HepG2 (cell line): ENCODE measurements at regions not wholly inside any gene's neighbourhood (a gene's known extent, or its start where the extent isn't known, plus 50 kb on each side); places are given as distances from the start of the nearest gene placed in this dataset.

Experiments
- ATAC-seq: fragments of 200-7000 bp; cut with Tn5 transposase; 3 replicates; pipeline ENCODE4 v1.9.1; 2020; ENCODE audit warnings: mild to moderate bottlenecking, moderate library complexity
- BruUV-seq: library from RNA; stranded (reverse); fragments of 400-500 nt; replicated peaks from 2 replicates; lab custom pipeline; 2021; lab: Mats Ljungman, UMichigan
- CTCF ChIA-PET: fragments of 300-600 bp; formaldehyde crosslinking; extraction: SDS; loops from one replicate; lab custom pipeline; 2021; ENCODE audit warnings: low total read pairs, inconsistent platforms, low intra/inter-chr PET ratio; lab: Yijun Ruan, JAX
- POLR2A ChIA-PET: fragments of 350-600 bp; sonication (Branson Sonifier 250); formaldehyde crosslinking; loops from one replicate; lab custom pipeline; 2020; ENCODE audit warnings: antibody characterized with exemption, inconsistent platforms; lab: Yijun Ruan, JAX
- DNase-seq: peaks from one replicate; pipeline ENCODE4 v3.0.0-alpha.2; 2015; ENCODE audit warnings: low spot score
- FAIRE-seq: peaks from 3 replicates; lab custom pipeline; 2011; peaks lifted over from hg19 to GRCh38; lab: Jason Lieb, UNC
- H2AFZ ChIP-seq: one replicate; pipeline ENCODE4 v1.6.1; 2011; ENCODE audit warnings: low read length, inconsistent platforms
- H3K27ac ChIP-seq: fragments of 300-600 bp; 3 replicates; pipeline ENCODE4 v1.8.0; 2011; ENCODE audit warnings: mixed run types, mild to moderate bottlenecking, mixed read lengths, low read length, inconsistent platforms; ENCODE audit not compliant: insufficient read depth; ENCODE audit errors: extremely low read length
- H3K27me3 ChIP-seq, 2 experiments: fragments of 200-600 bp in 1 of 2; 2 replicates in 1 of 2; 3 replicates in 1 of 2; pipeline versions ENCODE4 v1.6.0 to v1.8.0; 2011; ENCODE audit warnings: low read length in 2 of 2, mild to moderate bottlenecking in 2 of 2, moderate library complexity in 2 of 2, inconsistent platforms in 1 of 2; ENCODE audit not compliant: insufficient read depth in 2 of 2, control insufficient read depth in 1 of 2
- H3K36me3 ChIP-seq, 2 experiments: fragments of 200-600 bp in 1 of 2; replicated peaks in 1 of 2; 2 replicates in 1 of 2; 3 replicates in 1 of 2; pipeline versions ENCODE4 v1.5.1 to v1.8.0; 2011; ENCODE audit warnings: low read length in 2 of 2, inconsistent platforms in 1 of 2; ENCODE audit not compliant: insufficient read depth in 2 of 2, control insufficient read depth in 1 of 2
- H3K4me1 ChIP-seq: 2 replicates; pipeline ENCODE4 v1.5.1; 2012; ENCODE audit warnings: low read length, inconsistent platforms; ENCODE audit not compliant: insufficient read depth
- H3K4me2 ChIP-seq: 2 replicates; pipeline ENCODE4 v1.6.0; 2011; ENCODE audit warnings: low read depth, low read length, inconsistent platforms
- H3K4me3 ChIP-seq, 3 experiments: fragments of 200-600 bp in 1 of 3; sonication (generic), shearing (Covaris generic) in 1 of 3; replicated peaks in 1 of 3; 2 replicates each; pipeline ENCODE4 v1.5.1; 2011 to 2016; ENCODE audit warnings: low read length in 3 of 3, inconsistent platforms in 2 of 3, low read depth in 2 of 3, mild to moderate bottlenecking in 2 of 3, control low read depth in 1 of 3, mixed read lengths in 1 of 3; ENCODE audit not compliant: insufficient read depth in 1 of 3
- H3K79me2 ChIP-seq: one replicate; pipeline ENCODE4 v1.6.1; 2011; ENCODE audit warnings: low read length, inconsistent platforms; ENCODE audit not compliant: insufficient read depth
- H3K9ac ChIP-seq: 2 replicates; pipeline ENCODE4 v1.6.0; 2011; ENCODE audit warnings: mild to moderate bottlenecking, low read depth, low read length, inconsistent platforms; ENCODE audit not compliant: insufficient read depth
- H3K9me3 ChIP-seq: 2 replicates; pipeline ENCODE4 v1.5.1; 2012; ENCODE audit warnings: mild to moderate bottlenecking, low read length
- H4K20me1 ChIP-seq: 2 replicates; pipeline ENCODE4 v1.6.0; 2011; ENCODE audit warnings: inconsistent platforms, mild to moderate bottlenecking, low read length, moderate library complexity; ENCODE audit not compliant: insufficient read depth
- AGO2 ChIP-seq: fragments of 200-400 bp; formaldehyde crosslinking; optimal IDR thresholded peaks from 2 replicates; pipeline ENCODE3; 2017; ENCODE audit warnings: mild to moderate bottlenecking, low read depth, low read length, moderate library complexity
- ATF1 ChIP-seq: IDR thresholded peaks from 2 replicates; pipeline ENCODE4 v1.6.1; 2016; ENCODE audit warnings: mild to moderate bottlenecking, control low read depth
- CBX1 ChIP-seq: IDR thresholded peaks from one replicate; pipeline ENCODE4 v1.6.1; 2016; ENCODE audit warnings: antibody characterized with exemption, low read depth
- ETV5 ChIP-seq: IDR thresholded peaks from 2 replicates; pipeline ENCODE4 v1.6.1; 2018; ENCODE audit warnings: missing biosample characterization, missing genetic modification reagents, inconsistent platforms, borderline replicate concordance
- FOXM1 ChIP-seq: sonication (generic); formaldehyde crosslinking; IDR thresholded peaks from 2 replicates; pipeline ENCODE4 v1.5.0; 2020; ENCODE audit warnings: missing genetic modification reagents
- MEIS1 ChIP-seq: sonication (generic); formaldehyde crosslinking; IDR thresholded peaks from 2 replicates; pipeline ENCODE4 v1.9.0; 2021; ENCODE audit warnings: mild to moderate bottlenecking, missing genetic modification reagents, moderate library complexity, borderline replicate concordance
- MTA3 ChIP-seq: sonication (generic); formaldehyde crosslinking; IDR thresholded peaks from 2 replicates; pipeline ENCODE4 v1.4.0; 2020; ENCODE audit warnings: missing genetic modification reagents
- MYC ChIP-seq: sonication (generic); formaldehyde crosslinking; IDR thresholded peaks from 2 replicates; pipeline ENCODE4 v1.9.0; 2021; ENCODE audit warnings: missing genetic modification reagents, borderline replicate concordance
- NFE2L1 ChIP-seq: sonication (generic); formaldehyde crosslinking; IDR thresholded peaks from 2 replicates; pipeline ENCODE4 v1.4.0; 2020; ENCODE audit warnings: missing genetic modification reagents, mild to moderate bottlenecking, borderline replicate concordance
- NR2C2 ChIP-seq: sonication (generic); formaldehyde crosslinking; IDR thresholded peaks from 2 replicates; pipeline ENCODE4 v1.4.0; 2020; ENCODE audit warnings: missing genetic modification reagents, mild to moderate bottlenecking, moderate library complexity, borderline replicate concordance
- TARDBP ChIP-seq: sonication (generic); formaldehyde crosslinking; IDR thresholded peaks from 2 replicates; pipeline ENCODE4 v1.8.0; 2022; ENCODE audit warnings: mild to moderate bottlenecking, missing genetic modification reagents
- ZBTB34 ChIP-seq: sonication (generic); formaldehyde crosslinking; IDR thresholded peaks from 2 replicates; pipeline ENCODE4 v1.8.0; 2022; ENCODE audit warnings: mild to moderate bottlenecking, missing genetic modification reagents
- ZFYVE20 ChIP-seq: sonication (generic); formaldehyde crosslinking; IDR thresholded peaks from 2 replicates; pipeline ENCODE4 v1.8.0; 2023; ENCODE audit warnings: low read depth, mild to moderate bottlenecking, moderate library complexity, missing genetic modification reagents, borderline replicate concordance
- ZNF180 ChIP-seq: sonication (generic); formaldehyde crosslinking; IDR thresholded peaks from 2 replicates; pipeline ENCODE4 v1.4.0; 2020; ENCODE audit warnings: low read depth, missing genetic modification reagents, borderline replicate concordance
- ZNF598 ChIP-seq: sonication (generic); formaldehyde crosslinking; IDR thresholded peaks from 2 replicates; pipeline ENCODE4 v1.5.1; 2020; ENCODE audit warnings: mild to moderate bottlenecking, missing genetic modification reagents, borderline replicate concordance
- ZNF674 ChIP-seq: sonication (generic); formaldehyde crosslinking; IDR thresholded peaks from 2 replicates; pipeline ENCODE4 v1.5.0; 2020; ENCODE audit warnings: low read depth, mild to moderate bottlenecking, missing genetic modification reagents
- ZNF773 ChIP-seq: sonication (generic); formaldehyde crosslinking; IDR thresholded peaks from 2 replicates; pipeline ENCODE4 v1.4.0; 2020; ENCODE audit warnings: missing genetic modification reagents, borderline replicate concordance
- ZNF782 ChIP-seq: sonication (generic); formaldehyde crosslinking; IDR thresholded peaks from 2 replicates; pipeline ENCODE4 v1.4.0; 2020; ENCODE audit warnings: missing genetic modification reagents, mild to moderate bottlenecking, borderline replicate concordance
- WGBS: methylation state at CpG from one replicate; pipeline ENCODE4 v1.1.6; 2017; ENCODE audit warnings: low lambda C conversion rate; 5-methylcytosine and 5-hydroxymethylcytosine counted together
- in situ Hi-C: cut with HindIII; loops from 2 replicates; pipeline ENCODE4 v1.10.0; 2017; ENCODE audit warnings: low pct_unique_long_range_greater_than_20kb; ENCODE audit not compliant: extremely low pct_ligation_motif_present
- intact Hi-C: fragments of 100-400 bp; cut with micrococcal nuclease; formaldehyde crosslinking; loops from one replicate; pipeline ENCODE4 v1.10.0; 2022; ENCODE audit not compliant: unreplicated experiment
- TF ChIP-seq, protein P1 (sequence below): sonication (generic); formaldehyde crosslinking; IDR thresholded peaks from 2 replicates; pipeline ENCODE4 v1.5.0; 2020; ENCODE audit warnings: missing genetic modification reagents

- ChIA-PET CTCF (no interaction called here), POLR2A (no interaction called here)
- TF ChIP-seq AGO2 (no peak), ZFYVE20 (CRISPR knock-in tag) (no peak), NFE2L1 (CRISPR knock-in tag) (no peak), ETV5 (CRISPR knock-in tag) (no peak), CBX1 (no peak)
- TF ChIP-seq, protein P1, sequence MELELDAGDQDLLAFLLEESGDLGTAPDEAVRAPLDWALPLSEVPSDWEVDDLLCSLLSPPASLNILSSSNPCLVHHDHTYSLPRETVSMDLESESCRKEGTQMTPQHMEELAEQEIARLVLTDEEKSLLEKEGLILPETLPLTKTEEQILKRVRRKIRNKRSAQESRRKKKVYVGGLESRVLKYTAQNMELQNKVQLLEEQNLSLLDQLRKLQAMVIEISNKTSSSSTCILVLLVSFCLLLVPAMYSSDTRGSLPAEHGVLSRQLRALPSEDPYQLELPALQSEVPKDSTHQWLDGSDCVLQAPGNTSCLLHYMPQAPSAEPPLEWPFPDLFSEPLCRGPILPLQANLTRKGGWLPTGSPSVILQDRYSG (CRISPR knock-in tag): no peak
- Histone ChIP-seq H2AFZ (no peak overlapping the region), H3K9me3 (no peaks in the 10 kb centered on the region), H3K4me2 (no peak overlapping the region), H3K4me3 (no peak overlapping the region), H3K79me2 (no peaks in the 10 kb centered on the region), H3K4me1 (no peaks in the 10 kb centered on the region), H3K27me3 (peaks cover 17 to 81% of the 10 kb centered on the region in 2 experiments; a peak in 4 of 5 replicates), H3K9ac (no peak overlapping the region), H4K20me1 (peaks cover 2% of the 10 kb centered on the region; the same call in 1 of the 2 replicates), H3K27ac (no peak overlapping the region), H3K36me3 (no peaks in the 10 kb centered on the region)
- DNase-seq (no peak), ATAC-seq (peak; percentile 48), FAIRE-seq (no peak)
- in situ Hi-C loops: no loop called here
- intact Hi-C loops: no loop called here
- no TSS peak for BruUV-seq
- WGBS: 10% methylated on average over 7 of the region's 7 CpGs
These were observed 84.1 kb upstream of the SLC66A3 start for GRCh38 chr2:11071211-11071610.

DNA sequence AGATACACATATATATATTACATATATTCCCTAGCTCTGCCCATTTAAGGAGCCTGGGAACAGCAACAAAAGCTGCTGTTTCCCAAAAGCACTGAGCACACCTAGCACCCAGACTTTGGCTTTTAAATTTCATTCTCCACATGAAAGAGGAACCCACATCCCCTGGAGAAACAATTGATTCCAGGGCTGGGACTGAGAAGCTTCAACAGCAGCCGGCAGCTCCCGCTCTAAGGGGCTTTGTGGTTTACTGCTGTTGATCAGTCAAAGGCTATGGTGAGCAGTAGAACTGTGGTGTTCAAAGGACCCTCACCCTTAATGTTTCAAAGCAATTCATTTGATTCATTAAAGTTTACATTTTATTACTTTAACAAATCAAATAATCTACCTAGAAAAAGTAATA, 83.3 kb upstream of the SLC66A3 start:
- in situ Hi-C loops (no loop called here), intact Hi-C loops (no loop called here)
- DNase-seq (no peak), ATAC-seq (no peak), FAIRE-seq (no peak)
- H3K9ac ChIP-seq: no peak overlapping the region
- H3K9me3 ChIP-seq: no peaks in the 10 kb centered on the region
- ChIA-PET CTCF (no interaction called here), POLR2A (no interaction called here)
- 70% methylated on average over 2 of the region's 2 CpGs for WGBS
- no peak overlapping the region for H2AFZ ChIP-seq
- no peak overlapping the region for H3K27ac ChIP-seq
- no peak overlapping the region for H3K4me2 ChIP-seq
- no peaks in the 10 kb centered on the region for H3K4me1 ChIP-seq
- H3K79me2 ChIP-seq: no peaks in the 10 kb centered on the region
- no TSS peak for BruUV-seq
- peaks cover 2% of the 10 kb centered on the region; the same call in 1 of the 2 replicates for H4K20me1 ChIP-seq
- no peak overlapping the region for H3K4me3 ChIP-seq
- no peaks in the 10 kb centered on the region for H3K36me3 ChIP-seq
- peaks cover 17 to 86% of the 10 kb centered on the region in 2 experiments; a peak in 4 of 5 replicates for H3K27me3 ChIP-seq
- TF ChIP-seq ZNF598 (CRISPR knock-in tag) (no peak), NR2C2 (CRISPR knock-in tag) (no peak), MEIS1 (CRISPR knock-in tag) (no peak), FOXM1 (CRISPR knock-in tag) (no peak), ZBTB34 (CRISPR knock-in tag) (no peak), TARDBP (CRISPR knock-in tag) (no peak), MTA3 (CRISPR knock-in tag) (no peak), ZNF180 (CRISPR knock-in tag) (no peak), ATF1 (CRISPR knock-in tag) (no peak), ZNF674 (CRISPR knock-in tag) (no peak), MYC (CRISPR knock-in tag) (no peak), ZNF773 (no peak), ZNF782 (no peak)
